HG02943 (cell line): ENCODE measurements at regions not wholly inside any gene's neighbourhood (a gene's known extent, or its start where the extent isn't known, plus 50 kb on each side); places are given as distances from the start of the nearest gene placed in this dataset.

Source experiments
- ATAC-seq: cut with Tn5 transposase; IDR thresholded peaks from one replicate; pipeline ENCODE4 v1.9.1; 2021; ENCODE audit warnings: mild to moderate bottlenecking, low read depth, moderate library complexity; ENCODE audit not compliant: unreplicated experiment

GRCh38 chr5:167894631-167895472, 396.6 kb upstream of the WWC1 start:
- ATAC-seq: no peak

GRCh38 chr5:167895899-167896659, 395.4 kb upstream of the WWC1 start:
- ATAC-seq: no peak

- ATAC-seq: no peak
Observed at GRCh38 chr5:167896814-167897213, 394.6 kb upstream of the WWC1 start.

- ATAC-seq: no peak
Observed at GRCh38 chr5:167897371-167897770, 394.1 kb upstream of the WWC1 start.

GRCh38 chr5:167898361-167899042, 392.9 kb upstream of the WWC1 start:
- ATAC-seq: no peak

DNA sequence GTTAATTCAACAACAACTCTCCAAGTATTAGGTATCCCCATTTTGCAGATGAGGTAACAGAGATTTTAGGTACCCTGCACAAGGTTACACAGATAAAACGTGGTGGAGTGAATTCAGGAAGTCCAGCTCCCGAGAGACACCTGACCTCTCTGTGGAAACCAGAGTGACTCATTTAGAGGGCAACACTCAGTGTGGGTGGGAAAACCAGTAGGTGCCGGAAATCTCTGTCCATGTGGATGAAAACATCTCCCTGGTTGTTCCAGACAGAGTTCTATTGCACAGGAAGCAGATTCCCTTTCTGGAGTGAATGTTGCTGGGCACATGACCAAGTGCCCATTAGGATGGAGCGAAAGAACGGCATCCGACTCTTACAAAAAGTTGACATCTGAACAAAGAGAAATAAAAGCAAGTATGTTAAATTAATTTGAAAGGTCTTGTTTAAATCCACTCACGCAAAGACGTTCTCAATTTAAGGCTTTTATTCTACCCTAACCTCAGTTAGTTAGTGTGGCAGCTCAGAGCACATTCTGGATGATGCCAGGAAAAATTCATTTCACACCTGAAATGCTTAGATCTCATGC, 391.9 kb upstream of the WWC1 start:
- no peak for ATAC-seq

DNA sequence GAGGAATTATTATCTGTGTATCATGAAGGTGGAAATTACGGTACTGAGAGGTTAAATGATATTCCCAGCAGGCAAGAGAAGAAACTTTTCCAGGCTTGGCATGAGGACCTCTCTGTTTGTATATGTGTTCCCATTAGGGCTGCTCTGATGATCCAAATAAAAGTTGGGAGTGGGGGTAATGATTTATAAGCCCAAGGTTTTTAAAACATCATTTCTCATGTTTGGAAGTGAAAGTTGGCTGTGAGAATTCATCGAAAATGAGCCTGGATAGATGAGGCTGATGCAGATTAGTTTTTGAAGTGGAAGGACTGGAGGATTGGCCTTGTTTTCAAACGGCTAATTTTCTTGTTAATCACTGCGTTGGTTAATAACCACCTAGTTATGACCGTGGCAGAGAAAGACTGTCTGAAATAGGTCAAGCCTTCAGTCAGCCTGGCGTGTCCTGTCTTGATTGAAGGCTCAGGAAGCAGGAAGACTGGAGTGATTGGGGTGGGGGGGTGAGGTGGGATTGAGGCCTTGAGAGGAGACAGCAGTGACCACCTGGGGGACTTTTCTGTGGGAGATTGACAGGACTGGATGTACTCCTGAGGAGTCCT, 391.0 kb upstream of the WWC1 start:
- ATAC-seq: no peak

- no peak for ATAC-seq
Observed at GRCh38 chr5:167902298-167902697, 389.1 kb upstream of the WWC1 start.

GRCh38 chr5:167903243-167903642, 388.2 kb upstream of the WWC1 start:
- ATAC-seq: no peak

GRCh38 chr5:167903659-167904058, 387.8 kb upstream of the WWC1 start:
- ATAC-seq: no peak

DNA sequence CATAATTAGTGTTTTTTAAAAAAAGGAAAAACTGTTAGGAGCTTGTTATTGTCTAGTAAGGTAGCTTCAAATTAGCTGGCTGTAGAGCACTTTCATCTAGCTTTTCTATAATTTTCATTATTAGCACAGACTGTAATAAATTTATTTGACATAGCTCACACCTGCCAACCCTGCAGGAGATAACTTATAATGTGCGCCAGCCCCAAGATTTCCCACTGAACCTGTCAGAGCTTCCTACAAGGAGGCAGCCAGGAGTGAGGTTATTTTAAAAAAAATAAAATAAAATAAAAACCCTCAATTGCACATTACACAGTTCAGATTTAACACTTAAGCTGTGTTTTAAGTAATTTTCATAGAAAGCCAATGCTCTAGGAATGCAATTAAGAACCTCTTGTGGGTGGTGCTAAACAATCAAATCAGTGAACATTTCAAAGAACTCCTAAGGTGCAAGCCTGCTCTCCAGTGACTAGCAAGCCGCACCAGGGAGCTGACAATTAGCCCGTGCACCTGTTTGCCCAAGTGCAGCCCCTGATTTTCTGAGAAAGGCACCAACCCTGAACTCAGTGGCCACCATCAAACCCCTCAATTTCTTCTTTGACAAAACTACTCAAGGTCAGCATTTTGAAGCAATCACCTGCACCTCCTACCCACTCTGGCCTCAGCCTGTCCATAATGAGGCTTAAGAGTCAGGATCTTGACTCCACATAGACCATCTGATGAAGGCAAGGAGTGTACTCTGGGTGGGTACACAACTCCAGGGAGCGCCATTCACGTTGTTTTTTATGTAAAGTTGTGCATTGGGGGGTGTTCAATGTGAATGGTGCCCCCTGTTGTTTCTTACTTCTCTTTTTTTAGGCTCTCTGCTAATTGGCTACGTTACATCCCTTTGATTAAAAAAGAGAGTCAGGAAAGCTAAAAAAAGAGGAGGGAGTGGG, 385.3 kb upstream of the WWC1 start:
- no peak for ATAC-seq

- no peak for ATAC-seq
Observed at GRCh38 chr5:167908606-167909005, 382.8 kb upstream of the WWC1 start.

- ATAC-seq: no peak
Observed at GRCh38 chr5:167912941-167913665, 378.3 kb upstream of the WWC1 start.

DNA sequence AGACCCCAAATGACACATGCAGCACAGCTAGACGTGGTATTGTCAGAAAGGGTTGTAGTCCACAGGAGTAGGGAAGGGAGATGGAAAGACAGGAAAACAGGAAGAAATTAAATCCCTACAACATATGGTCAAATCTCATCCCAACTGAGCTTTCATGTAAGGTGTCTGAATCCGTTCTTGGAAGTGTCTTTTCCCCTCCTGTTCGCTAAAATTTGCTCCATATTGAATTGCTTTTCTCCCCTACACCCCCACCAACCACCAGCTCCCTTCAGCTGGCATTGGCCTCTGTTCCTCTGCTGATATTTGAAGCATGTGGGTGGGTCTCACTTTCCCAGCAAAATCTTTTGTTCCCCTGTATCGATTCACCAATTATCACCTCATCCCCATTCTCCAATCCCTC, 376.2 kb upstream of the WWC1 start:
- ATAC-seq: no peak

GRCh38 chr5:167916261-167916691, 375.2 kb upstream of the WWC1 start:
- no peak for ATAC-seq

DNA sequence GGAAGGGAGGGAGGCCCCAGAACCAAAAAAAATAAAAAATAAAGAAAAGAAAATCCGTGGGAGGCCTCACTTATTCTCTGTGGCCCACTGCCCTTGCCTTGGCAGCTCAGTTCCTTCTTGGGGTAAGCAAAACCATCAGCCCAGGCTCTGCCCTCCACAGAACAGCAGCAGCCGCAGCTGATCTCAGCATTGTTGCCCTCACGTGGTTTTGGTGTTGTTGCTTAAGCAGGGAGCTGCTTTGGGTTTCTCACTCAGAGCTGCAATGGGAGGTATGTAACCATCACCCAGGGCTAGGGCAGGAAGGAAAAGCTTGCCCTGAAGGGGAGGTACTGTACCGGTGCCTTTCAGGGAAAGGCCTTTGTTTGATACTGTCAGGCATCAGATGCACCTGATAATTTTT, 374.7 kb upstream of the WWC1 start:
- ATAC-seq: no peak

DNA sequence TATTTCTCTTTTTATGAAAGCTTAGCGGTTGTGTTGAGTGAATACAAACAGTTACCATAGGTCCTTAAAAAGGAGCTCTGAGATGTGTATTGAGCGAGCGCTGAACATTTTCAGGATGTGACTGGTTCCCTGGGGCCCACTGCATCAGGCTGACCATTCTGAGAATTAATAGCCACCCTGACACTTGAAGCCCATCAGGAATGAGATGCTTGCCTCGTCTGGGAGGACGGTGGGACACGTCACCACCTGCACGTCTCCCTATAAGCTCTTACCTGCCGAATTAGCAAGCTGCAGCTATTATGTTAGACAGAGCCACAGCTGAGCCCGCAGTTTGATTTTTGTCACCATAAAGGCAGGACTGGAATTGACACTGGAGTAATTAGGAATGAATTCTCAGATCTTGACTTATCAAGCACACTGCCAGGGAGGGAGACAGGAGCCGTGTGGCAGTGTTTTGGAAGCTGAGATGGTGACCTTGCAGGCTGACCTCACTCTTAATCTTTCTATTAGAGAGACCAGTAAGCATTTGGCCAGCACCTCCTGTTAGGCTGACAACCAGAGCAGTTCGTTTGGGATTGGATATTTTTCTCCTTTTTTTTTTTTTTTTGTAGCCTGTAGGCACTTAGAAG, 373.1 kb upstream of the WWC1 start:
- ATAC-seq: no peak

DNA sequence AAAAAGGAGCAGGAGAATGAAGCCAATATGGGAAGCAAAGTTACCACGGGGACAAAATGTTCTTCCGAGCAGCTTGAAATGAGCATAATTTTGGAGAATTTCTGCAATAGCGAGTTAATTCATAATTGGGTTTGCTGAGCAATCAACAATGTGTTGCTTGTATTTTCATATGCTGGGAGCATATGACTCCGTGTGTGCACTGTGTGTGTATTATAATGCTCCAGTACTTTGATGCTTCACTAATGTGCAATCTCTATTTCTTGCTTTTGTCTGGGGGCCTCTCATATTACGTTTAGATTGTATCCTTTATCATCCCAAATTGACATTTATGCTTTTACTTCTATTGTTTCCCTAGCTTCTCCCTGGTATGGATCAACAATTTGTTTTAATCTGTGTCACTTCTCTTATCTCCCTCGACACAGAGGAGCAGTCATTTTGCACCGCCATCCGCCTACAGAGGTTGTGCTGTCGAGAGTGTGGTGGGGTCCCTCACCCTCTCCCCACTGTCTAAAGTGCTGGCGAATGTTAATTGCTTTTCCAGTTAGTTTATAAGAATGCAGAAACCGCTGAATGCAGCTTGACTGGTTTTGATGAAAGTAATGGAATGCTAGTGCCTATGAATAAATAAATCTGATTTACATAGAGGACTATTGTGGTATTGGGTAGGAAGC, 372.5 kb upstream of the WWC1 start:
- no peak for ATAC-seq
